H1 (cell line): ENCODE measurements at regions not wholly inside any gene's neighbourhood (a gene's known extent, or its start where the extent isn't known, plus 50 kb on each side); places are given as distances from the start of the nearest gene placed in this dataset.

ENCODE experiments used
- CTCF ChIA-PET: fragments of 300-600 bp; sonication (Branson Sonifier 250); formaldehyde crosslinking; loops from one replicate; lab custom pipeline; 2021; ENCODE audit not compliant: partially characterized antibody; lab: Charles Lee
- POLR2A ChIA-PET: fragments of 300-600 bp; sonication (Branson Sonifier 250); formaldehyde crosslinking; loops from one replicate; lab custom pipeline; 2021; ENCODE audit warnings: inconsistent platforms; ENCODE audit not compliant: partially characterized antibody; lab: Charles Lee
- DNase-seq, 2 experiments: peaks; one replicate each; pipeline versions ENCODE4 v3.0.0 to v3.0.0-alpha.2; 2010 to 2022; ENCODE audit warnings: low spot score in 2 of 2, low read depth in 1 of 2, mixed read lengths in 1 of 2
- FAIRE-seq: peaks from 2 replicates; lab custom pipeline; 2011; peaks lifted over from hg19 to GRCh38; lab: Jason Lieb, UNC
- H2AFZ ChIP-seq: 2 replicates; pipeline ENCODE4 v1.8.1; 2012; ENCODE audit warnings: low read length, inconsistent platforms
- H2AK5ac ChIP-seq: 2 replicates; pipeline ENCODE4 v1.6.1; 2013; ENCODE audit warnings: low read depth, low read length
- H2BK120ac ChIP-seq: replicated peaks from 2 replicates; pipeline ENCODE3; 2013; ENCODE audit warnings: low read depth, low read length, inconsistent platforms
- H2BK12ac ChIP-seq: 2 replicates; pipeline ENCODE4 v1.6.1; 2013; ENCODE audit warnings: low read depth, low read length
- H2BK15ac ChIP-seq: 2 replicates; pipeline ENCODE4 v1.6.1; 2013; ENCODE audit warnings: low read length
- H2BK20ac ChIP-seq: 2 replicates; pipeline ENCODE4 v1.6.1; 2013; ENCODE audit warnings: low read length
- H2BK5ac ChIP-seq: 2 replicates; pipeline ENCODE4 v1.6.1; 2013; ENCODE audit warnings: low read depth, low read length
- H3K14ac ChIP-seq: 2 replicates; pipeline ENCODE4 v1.6.1; 2013; ENCODE audit warnings: inconsistent platforms; ENCODE audit not compliant: insufficient read length
- H3K18ac ChIP-seq: 2 replicates; pipeline ENCODE4 v1.6.1; 2013; ENCODE audit warnings: low read length; ENCODE audit errors: extremely low read depth
- H3K23ac ChIP-seq: 2 replicates; pipeline ENCODE4 v1.6.1; 2013; ENCODE audit warnings: inconsistent platforms; ENCODE audit not compliant: insufficient read length
- H3K23me2 ChIP-seq: 2 replicates; pipeline ENCODE4 v1.6.1; 2013; ENCODE audit warnings: low read depth, low read length
- H3K27ac ChIP-seq: 2 replicates; pipeline ENCODE4 v1.6.1; 2011; ENCODE audit warnings: low read depth, low read length, inconsistent platforms
- H3K27me3 ChIP-seq, 4 experiments: replicated peaks in 1 of 4; 1 replicate in 1 of 4; 2 replicates in 3 of 4; pipeline versions ENCODE4 v1.6.1 to v1.8.1; 2011 to 2013; ENCODE audit warnings: low read length in 3 of 4, mild to moderate bottlenecking in 3 of 4, inconsistent platforms in 2 of 4, mixed read lengths in 2 of 4, moderate library complexity in 1 of 4; ENCODE audit not compliant: control insufficient read depth in 3 of 4, insufficient read depth in 3 of 4; ENCODE audit errors: extremely low read depth in 1 of 4
- H3K36me3 ChIP-seq, 4 experiments: 2 replicates each; pipeline versions ENCODE4 v1.6.1 to v1.8.1; 2011 to 2013; ENCODE audit warnings: mild to moderate bottlenecking in 4 of 4, low read length in 3 of 4, moderate library complexity in 2 of 4, control low read depth in 1 of 4, inconsistent platforms in 1 of 4; ENCODE audit not compliant: insufficient read depth in 4 of 4, control insufficient read depth in 2 of 4
- H3K4ac ChIP-seq: replicated peaks from 2 replicates; pipeline ENCODE3; 2013; ENCODE audit warnings: low read length, low read depth, mixed read lengths, inconsistent platforms; ENCODE audit not compliant: insufficient read length
- H3K4me1 ChIP-seq, 4 experiments: replicated peaks in 1 of 4; 1 replicate in 1 of 4; 2 replicates in 3 of 4; pipeline versions ENCODE4 v1.6.1 to v1.8.1; 2011 to 2013; ENCODE audit warnings: low read length in 3 of 4, inconsistent platforms in 2 of 4, mixed read lengths in 1 of 4; ENCODE audit not compliant: insufficient read depth in 4 of 4, control insufficient read depth in 3 of 4
- H3K4me2 ChIP-seq, 2 experiments: 2 replicates each; pipeline versions ENCODE4 v1.6.1 to v1.8.1; 2011 to 2013; ENCODE audit warnings: low read depth in 2 of 2, low read length in 2 of 2, control low read depth in 1 of 2, inconsistent platforms in 1 of 2, mild to moderate bottlenecking in 1 of 2; ENCODE audit not compliant: insufficient read depth in 1 of 2
- H3K4me3 ChIP-seq, 4 experiments: fragments of 200-600, 300-600 bp in 1 of 4; sonication (generic), shearing (Covaris generic), sonication (Bioruptor Twin) in 1 of 4; 2 replicates each; pipeline versions ENCODE4 v1.5.1 to v1.8.1; 2011 to 2016; ENCODE audit warnings: low read length in 4 of 4, low read depth in 3 of 4, control low read depth in 2 of 4, inconsistent platforms in 2 of 4, mild to moderate bottlenecking in 2 of 4, mixed read lengths in 1 of 4, moderate library complexity in 1 of 4; ENCODE audit not compliant: insufficient read depth in 2 of 4; ENCODE audit errors: extremely low read depth in 1 of 4
- H3K56ac ChIP-seq: replicated peaks from 2 replicates; pipeline ENCODE3; 2013; ENCODE audit warnings: low read depth, mild to moderate bottlenecking, mixed read lengths, low read length, inconsistent platforms; ENCODE audit not compliant: insufficient read length
- H3K79me1 ChIP-seq: 2 replicates; pipeline ENCODE4 v1.6.1; 2013; ENCODE audit warnings: low read depth, low read length, control low read depth
- H3K79me2 ChIP-seq, 2 experiments: 2 replicates each; pipeline versions ENCODE4 v1.6.1 to v1.8.1; 2012 to 2013; ENCODE audit warnings: low read length in 2 of 2, mild to moderate bottlenecking in 2 of 2, inconsistent platforms in 1 of 2; ENCODE audit not compliant: insufficient read depth in 2 of 2, control insufficient read depth in 1 of 2
- H3K9ac ChIP-seq, 4 experiments: replicated peaks in 1 of 4; 1 replicate in 1 of 4; 2 replicates in 3 of 4; pipeline versions ENCODE4 v1.6.1 to v1.8.1; 2011 to 2013; ENCODE audit warnings: low read depth in 3 of 4, low read length in 3 of 4, control low read depth in 2 of 4, mild to moderate bottlenecking in 2 of 4, moderate library complexity in 2 of 4, inconsistent platforms in 1 of 4; ENCODE audit errors: extremely low read depth in 1 of 4
- H3K9me3 ChIP-seq, 2 experiments: 2 replicates each; pipeline versions ENCODE4 v1.6.1 to v1.8.1; 2012 to 2013; ENCODE audit warnings: mild to moderate bottlenecking in 2 of 2, moderate library complexity in 2 of 2, control low read depth in 1 of 2, inconsistent platforms in 1 of 2, low read depth in 1 of 2, low read length in 1 of 2, mixed read lengths in 1 of 2; ENCODE audit not compliant: insufficient read depth in 2 of 2
- H4K20me1 ChIP-seq, 2 experiments: replicated peaks in 1 of 2; 2 replicates each; pipeline versions ENCODE3 to v1.8.1; 2011 to 2013; ENCODE audit warnings: inconsistent platforms in 2 of 2, low read length in 2 of 2, mild to moderate bottlenecking in 1 of 2; ENCODE audit not compliant: insufficient read depth in 2 of 2, control insufficient read depth in 1 of 2
- H4K5ac ChIP-seq: 2 replicates; pipeline ENCODE4 v1.6.1; 2013; ENCODE audit warnings: low read length, low read depth, mixed read lengths, inconsistent platforms; ENCODE audit not compliant: insufficient read length
- H4K8ac ChIP-seq: 2 replicates; pipeline ENCODE4 v1.8.0; 2013; ENCODE audit warnings: mild to moderate bottlenecking, moderate library complexity, low read length, inconsistent platforms; ENCODE audit not compliant: insufficient read depth; ENCODE audit errors: extremely low read depth
- H4K91ac ChIP-seq: replicated peaks from 2 replicates; pipeline ENCODE3; 2013; ENCODE audit warnings: low read length, mixed read lengths, inconsistent platforms; ENCODE audit not compliant: insufficient read length
- ASH2L ChIP-seq: fragments of 200-600, 300-600 bp; sonication (generic); IDR thresholded peaks from one replicate; pipeline ENCODE4 v1.7.1; 2017; ENCODE audit warnings: low read length
- FOSL1 ChIP-seq: IDR thresholded peaks from 2 replicates; pipeline ENCODE4 v1.6.1; 2011; ENCODE audit warnings: mild to moderate bottlenecking, low read depth, low read length, moderate library complexity; ENCODE audit not compliant: insufficient read depth
- YY1 ChIP-seq: IDR thresholded peaks from 2 replicates; pipeline ENCODE4 v1.6.1; 2011; ENCODE audit warnings: low read depth, mild to moderate bottlenecking, low read length

GRCh38 chr5:162392336-162392735 lies 324.8 kb downstream of the GABRG2 start:
- H2AK5ac ChIP-seq: no peak overlapping the region
- H2BK15ac ChIP-seq: no peak overlapping the region
- H2BK5ac ChIP-seq: no peak overlapping the region
- H3K27me3 ChIP-seq: no peaks in the 10 kb centered on the region
- H2BK120ac ChIP-seq: no peak overlapping the region
- H3K4me2 ChIP-seq: no peak overlapping the region
- no peaks in the 10 kb centered on the region for H3K23me2 ChIP-seq
- ChIA-PET POLR2A (no interaction called here), CTCF (no interaction called here)
- H4K91ac ChIP-seq: no peak overlapping the region
- no peak overlapping the region for H4K5ac ChIP-seq
- H3K9ac ChIP-seq: no peak overlapping the region
- no peak overlapping the region for H4K8ac ChIP-seq
- no peaks in the 10 kb centered on the region for H4K20me1 ChIP-seq
- no peaks in the 10 kb centered on the region for H3K79me2 ChIP-seq
- no peak overlapping the region for H3K56ac ChIP-seq
- H3K4me3 ChIP-seq: no peak overlapping the region
- no peaks in the 10 kb centered on the region for H3K4me1 ChIP-seq
- no peak overlapping the region for H2BK12ac ChIP-seq
- H3K27ac ChIP-seq: no peak overlapping the region
- no peaks in the 10 kb centered on the region for H3K79me1 ChIP-seq
- H3K4ac ChIP-seq: no peak overlapping the region
- no peaks in the 10 kb centered on the region for H3K9me3 ChIP-seq
- FAIRE-seq (no peak), DNase-seq (no peak)
- H3K36me3 ChIP-seq: no peaks in the 10 kb centered on the region
- H3K23ac ChIP-seq: no peak overlapping the region
- H3K14ac ChIP-seq: no peak overlapping the region
- no peak overlapping the region for H3K18ac ChIP-seq
- H2BK20ac ChIP-seq: no peak overlapping the region
- no peak overlapping the region for H2AFZ ChIP-seq
- TF ChIP-seq ASH2L: no peak
- no peak for TF ChIP-seq YY1
- no peak for TF ChIP-seq FOSL1
